ENCODE measurements at regions not wholly inside any gene's neighbourhood (a gene's known extent, or its start where the extent isn't known, plus 50 kb on each side); places are given as distances from the start of the nearest gene placed in this dataset.
"Not testable (repeated sequence)": the region's sequence is repeated elsewhere in the genome, so short reads cannot be mapped to it uniquely, and the experiment has no call there.

DNA sequence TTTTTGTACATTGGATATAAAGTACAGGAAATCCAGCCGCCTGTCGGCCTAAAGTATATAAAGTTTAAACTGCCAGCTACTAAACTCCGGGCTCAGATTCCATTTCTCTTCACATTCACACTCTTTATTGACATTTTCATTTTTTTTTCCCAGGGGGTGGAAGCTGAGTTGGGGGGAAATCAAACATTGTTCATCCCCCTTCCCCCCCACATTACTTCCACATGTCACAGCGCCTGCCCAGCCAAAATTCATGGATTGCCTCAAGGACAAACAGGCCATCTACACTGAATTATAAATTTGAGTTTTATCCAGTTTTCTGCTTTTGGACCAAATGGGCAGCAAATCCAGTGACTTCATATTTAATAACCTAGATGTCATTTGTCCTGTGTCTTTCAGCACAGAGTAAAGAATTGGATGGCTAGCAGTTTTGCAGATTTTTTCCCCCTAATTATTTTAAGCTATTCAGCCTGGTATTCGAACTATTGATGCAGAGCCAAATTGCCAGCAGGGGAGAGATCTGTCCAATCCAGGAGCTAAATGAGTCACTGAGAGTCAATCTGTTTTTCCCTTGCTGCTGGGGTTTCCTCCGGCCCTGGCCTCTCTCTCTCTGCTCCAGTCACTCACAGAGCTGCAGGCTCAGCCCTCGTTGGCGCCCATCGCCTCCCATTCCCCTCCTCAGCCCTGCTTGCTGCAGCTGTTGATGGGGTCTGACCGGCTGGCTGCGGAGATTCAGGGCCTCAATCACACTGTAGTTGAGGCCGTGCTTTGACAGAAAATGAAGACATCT, 98.0 kb downstream of the LMO4 start:
- DNase-seq (ENCODE audit: low read depth in 1 of 2, low spot score in 1 of 2): no peak
- TF ChIP-seq JUND (IDR thresholded peaks at IDR 0.05; ENCODE audit: low read depth): no peak
- in situ Hi-C loops (cut with HindIII; ENCODE audit: low pct_unique_long_range_greater_than_20kb, low sequenced_read_pairs): no loop called here

DNA sequence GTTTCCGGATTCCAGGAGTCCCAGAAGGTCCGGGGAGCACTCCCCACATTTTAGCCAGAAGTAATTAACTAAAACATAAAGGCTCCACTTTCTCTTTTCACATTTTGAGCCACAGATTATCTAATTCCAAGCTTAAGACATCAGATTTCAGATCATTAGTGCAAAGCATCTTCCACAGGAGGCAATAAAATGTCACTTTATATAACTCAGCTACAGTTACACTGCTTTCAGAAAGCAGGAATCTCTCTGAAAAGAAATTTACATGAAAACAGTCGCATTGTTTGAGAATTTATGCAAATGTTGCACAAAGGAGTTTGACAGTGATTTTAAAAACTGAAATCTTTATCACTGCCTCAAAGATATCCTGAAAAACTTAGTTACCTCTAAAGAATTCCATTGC, 99.7 kb downstream of the LMO4 start:
- no peak for DNase-seq (ENCODE audit: low read depth in 1 of 2, low spot score in 1 of 2)

DNA sequence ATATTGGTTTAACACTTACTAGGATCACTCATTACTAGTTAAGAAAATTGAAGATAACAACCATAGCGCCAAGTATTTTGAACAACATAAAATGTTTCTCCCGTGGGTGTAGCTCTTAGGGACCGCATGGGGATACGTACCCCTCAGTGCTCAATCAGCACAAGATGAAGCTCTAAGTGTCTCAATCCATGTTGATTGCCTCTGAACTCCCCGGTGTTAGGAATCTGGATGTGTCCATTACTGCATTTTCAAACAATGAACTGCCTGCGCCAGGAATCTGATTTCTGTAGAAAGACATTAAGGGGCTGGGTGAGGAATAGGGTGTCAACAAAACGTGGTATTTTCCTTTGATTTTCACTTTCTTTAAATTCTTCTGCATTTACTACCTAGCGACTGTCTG, 100.2 kb downstream of the LMO4 start:
- in situ Hi-C loops (cut with HindIII; ENCODE audit: low pct_unique_long_range_greater_than_20kb, low sequenced_read_pairs): no loop called here
- TF ChIP-seq JUND (IDR thresholded peaks at IDR 0.05; ENCODE audit: low read depth): no peak
- DNase-seq (ENCODE audit: low read depth in 1 of 2, low spot score in 1 of 2): no peak

More for the DNA sequence above, 99.7 kb downstream of the LMO4 start:
- no peak for TF ChIP-seq JUND (IDR thresholded peaks at IDR 0.05; ENCODE audit: low read depth)
- in situ Hi-C loops (cut with HindIII; ENCODE audit: low pct_unique_long_range_greater_than_20kb, low sequenced_read_pairs): no loop called here

DNA sequence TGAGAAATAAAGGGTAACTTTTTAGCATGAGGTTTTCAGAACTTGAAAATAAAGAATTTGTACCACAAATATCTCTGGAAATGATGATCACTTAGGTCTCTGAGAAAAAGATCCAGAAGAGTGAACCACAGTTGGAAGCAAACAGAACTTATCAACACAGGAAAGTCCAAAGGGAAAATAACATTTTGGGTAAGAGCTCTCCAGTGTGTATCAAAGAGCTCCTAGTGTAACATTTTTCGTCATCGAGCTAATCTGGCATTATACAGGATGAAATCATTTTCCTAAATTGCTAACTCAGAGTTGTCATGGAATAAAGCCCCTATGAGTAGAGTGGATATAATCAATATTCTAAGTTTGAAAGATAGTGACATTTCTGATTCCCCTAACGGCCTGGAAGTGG, 104.0 kb downstream of the LMO4 start:
- DNase-seq (ENCODE audit: low read depth in 1 of 2, low spot score in 1 of 2): no peak
- in situ Hi-C loops (cut with HindIII; ENCODE audit: low pct_unique_long_range_greater_than_20kb, low sequenced_read_pairs): no loop called here
- no peak for TF ChIP-seq JUND (IDR thresholded peaks at IDR 0.05; ENCODE audit: low read depth)

DNA sequence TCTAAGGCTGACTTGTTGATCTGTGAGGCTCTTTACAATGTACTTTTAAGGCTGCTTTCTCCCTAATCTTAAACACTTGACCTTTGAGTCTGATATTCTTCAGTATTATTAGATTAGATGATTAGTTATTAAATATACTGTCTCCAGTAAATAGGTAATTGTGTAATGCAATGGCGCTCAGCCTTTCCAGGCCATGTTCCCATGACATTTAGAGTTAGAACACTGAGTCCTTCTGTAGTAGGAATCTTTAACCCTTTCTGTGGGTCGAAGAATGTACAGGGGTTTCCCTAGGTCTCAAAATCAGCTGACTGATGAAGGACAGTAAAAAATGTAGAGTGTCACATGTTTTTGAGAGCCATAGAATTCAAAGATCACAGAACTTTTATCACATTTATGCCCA, 104.4 kb downstream of the LMO4 start:
- in situ Hi-C loops (cut with HindIII; ENCODE audit: low pct_unique_long_range_greater_than_20kb, low sequenced_read_pairs); DNase-seq (ENCODE audit: low read depth in 1 of 2, low spot score in 1 of 2): not testable (repeated sequence)

DNA sequence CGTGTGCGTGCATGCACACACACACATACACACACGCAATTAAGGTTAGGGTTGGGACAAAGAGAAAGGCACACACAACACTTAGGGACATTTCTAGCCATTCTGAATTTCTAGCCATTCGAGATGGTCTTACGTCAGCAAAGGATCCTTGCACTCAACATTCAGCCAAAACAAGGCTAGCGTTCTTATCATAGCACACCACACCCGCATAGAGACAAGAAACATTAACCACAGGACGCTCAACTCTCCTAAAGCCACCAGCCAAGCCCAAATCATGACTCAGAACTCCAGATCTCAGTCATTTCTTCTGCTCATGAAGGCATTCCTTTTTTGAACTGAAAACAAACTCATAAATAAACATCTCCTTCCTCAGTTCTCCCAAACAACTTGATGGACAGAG, 106.8 kb downstream of the LMO4 start:
- in situ Hi-C loops (cut with HindIII; ENCODE audit: low pct_unique_long_range_greater_than_20kb, low sequenced_read_pairs): no loop called here
- DNase-seq (ENCODE audit: low read depth in 1 of 2, low spot score in 1 of 2): no peak
- no peak for TF ChIP-seq JUND (IDR thresholded peaks at IDR 0.05; ENCODE audit: low read depth)

DNA sequence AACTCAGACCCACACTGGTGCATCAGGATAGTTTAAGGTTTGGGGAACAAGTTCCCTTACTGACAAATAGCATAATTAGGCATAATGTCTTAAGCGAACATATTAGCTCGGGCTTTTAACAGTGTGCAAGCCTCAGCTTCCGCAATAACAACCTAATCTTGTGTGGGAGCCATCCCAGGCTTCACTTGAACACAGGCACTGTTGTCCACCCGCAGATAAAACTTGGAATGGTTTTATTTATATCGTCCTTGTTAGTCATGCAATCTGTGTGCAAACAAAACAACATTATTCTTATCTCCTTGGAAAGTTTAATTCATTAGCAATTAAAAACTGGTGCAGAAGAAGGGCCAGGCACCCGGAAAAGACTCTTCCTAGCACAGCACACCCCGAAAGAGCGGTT, 107.4 kb downstream of the LMO4 start:
- in situ Hi-C loops (cut with HindIII; ENCODE audit: low pct_unique_long_range_greater_than_20kb, low sequenced_read_pairs); DNase-seq (ENCODE audit: low read depth in 1 of 2, low spot score in 1 of 2): not testable (repeated sequence)

DNA sequence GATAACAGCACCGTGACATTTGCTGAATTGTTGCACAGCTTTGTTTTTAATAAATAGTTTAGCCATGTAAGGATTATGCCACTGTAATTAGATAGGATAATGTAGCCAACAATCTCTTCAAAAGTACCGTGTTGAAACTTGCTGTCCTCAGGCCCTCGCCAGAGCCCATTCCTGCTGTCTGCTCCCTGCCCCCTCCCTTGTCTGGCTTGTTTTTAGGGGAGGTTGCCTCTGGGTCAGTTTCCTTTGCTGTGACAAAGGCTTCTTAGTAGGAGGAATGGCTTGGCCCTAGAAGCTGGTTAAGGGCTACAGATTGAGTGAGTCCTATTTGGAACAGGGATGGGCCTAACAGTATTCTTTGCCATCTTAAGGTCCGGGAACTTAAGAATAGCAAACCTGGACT, 107.9 kb downstream of the LMO4 start:
- in situ Hi-C loops (cut with HindIII; ENCODE audit: low pct_unique_long_range_greater_than_20kb, low sequenced_read_pairs): no loop called here
- peak in 1 of 2 experiments; percentile 9 for DNase-seq (ENCODE audit: low read depth in 1 of 2, low spot score in 1 of 2)
- TF ChIP-seq JUND (IDR thresholded peaks at IDR 0.05; ENCODE audit: low read depth): no peak

DNA sequence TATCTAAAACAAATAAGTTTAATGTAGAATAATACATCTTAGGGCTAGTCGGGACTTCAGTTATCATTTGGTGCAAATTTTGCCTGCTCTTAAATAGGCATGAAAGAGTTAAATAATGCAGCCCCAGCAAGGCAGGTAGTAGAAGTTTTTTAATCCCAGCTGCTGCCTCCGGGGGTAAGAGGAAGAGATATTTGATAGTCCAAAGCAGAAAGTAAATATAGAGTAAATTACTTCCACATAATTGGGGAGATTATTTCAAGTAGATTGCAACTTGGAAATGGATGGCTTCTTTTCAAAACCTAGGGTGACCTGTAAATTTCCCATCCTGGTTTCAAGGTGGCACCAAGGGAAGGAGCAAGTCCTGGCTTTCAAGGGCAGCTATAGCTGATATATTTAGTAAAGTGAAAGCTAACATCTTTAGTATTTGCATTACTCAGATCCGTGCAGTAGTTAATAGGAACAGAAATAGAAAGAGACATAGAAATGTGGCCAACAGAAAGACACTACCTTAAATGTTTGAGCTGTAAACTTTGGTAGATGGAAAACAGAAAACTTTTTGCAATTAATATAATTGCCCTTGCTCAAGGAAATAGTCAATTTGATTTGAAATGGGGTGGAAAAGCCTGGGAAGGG, 109.1 kb downstream of the LMO4 start:
- TF ChIP-seq JUND (IDR thresholded peaks at IDR 0.05; ENCODE audit: low read depth): no peak
- in situ Hi-C loops (cut with HindIII; ENCODE audit: low pct_unique_long_range_greater_than_20kb, low sequenced_read_pairs): no loop called here
- DNase-seq (ENCODE audit: low read depth in 1 of 2, low spot score in 1 of 2): peak in 1 of 2 experiments; percentile 58

DNA sequence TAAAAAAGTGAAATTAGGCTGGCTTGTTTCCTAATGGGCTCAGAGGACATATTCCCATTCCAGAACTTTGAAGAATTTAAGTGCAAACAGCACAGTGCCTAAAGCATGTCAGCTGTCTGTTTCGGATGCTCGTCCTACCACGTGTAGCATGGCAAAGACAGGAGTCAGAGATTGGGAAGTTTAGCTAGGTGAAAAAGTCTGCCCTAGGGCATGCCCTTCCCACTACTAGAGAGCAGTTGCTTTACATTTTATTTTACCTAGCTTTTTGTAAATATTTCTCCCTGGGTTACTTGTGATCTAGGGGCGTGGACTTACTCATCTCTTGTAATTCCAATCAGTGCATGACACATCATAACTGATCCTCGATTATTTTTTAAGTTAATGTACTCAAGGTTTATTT, 111.1 kb downstream of the LMO4 start:
- in situ Hi-C loops (cut with HindIII; ENCODE audit: low pct_unique_long_range_greater_than_20kb, low sequenced_read_pairs): no loop called here
- no peak for DNase-seq (ENCODE audit: low read depth in 1 of 2, low spot score in 1 of 2)
- TF ChIP-seq JUND (IDR thresholded peaks at IDR 0.05; ENCODE audit: low read depth): no peak

DNA sequence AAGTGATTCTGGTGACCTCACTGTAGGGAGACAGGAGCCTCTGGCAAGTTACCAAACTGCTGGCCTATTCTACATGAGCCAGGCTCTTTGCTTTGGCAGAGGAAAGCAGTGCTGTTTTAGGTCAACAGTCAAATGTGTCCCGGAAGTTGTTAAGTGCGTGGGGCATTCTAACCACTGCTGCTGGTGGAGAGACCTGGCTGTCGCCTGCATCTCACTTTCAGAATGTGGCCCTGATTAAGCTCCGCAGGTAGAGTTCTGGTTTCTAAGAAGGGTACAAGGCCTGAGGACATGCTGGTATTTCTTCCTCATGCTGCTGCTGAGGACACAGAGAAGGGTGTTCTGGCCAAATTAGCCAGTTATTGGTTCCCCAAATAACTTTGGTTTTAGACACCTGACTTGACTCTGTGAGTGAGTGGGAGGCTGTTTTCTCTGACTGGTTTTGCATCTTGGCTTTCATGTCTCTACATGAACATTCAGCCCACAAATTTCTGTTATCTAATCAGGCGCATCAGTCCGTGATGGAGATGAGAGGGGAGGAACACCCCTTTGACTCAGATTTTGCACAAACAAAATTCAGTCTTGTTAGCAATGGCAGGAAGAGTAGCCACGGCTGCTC, 120.8 kb downstream of the LMO4 start:
- DNase-seq (ENCODE audit: low read depth in 1 of 2, low spot score in 1 of 2): peak in 1 of 2 experiments; percentile 88
- in situ Hi-C loops (cut with HindIII; ENCODE audit: low pct_unique_long_range_greater_than_20kb, low sequenced_read_pairs): no loop called here
- no peak for TF ChIP-seq JUND (IDR thresholded peaks at IDR 0.05; ENCODE audit: low read depth)

DNA sequence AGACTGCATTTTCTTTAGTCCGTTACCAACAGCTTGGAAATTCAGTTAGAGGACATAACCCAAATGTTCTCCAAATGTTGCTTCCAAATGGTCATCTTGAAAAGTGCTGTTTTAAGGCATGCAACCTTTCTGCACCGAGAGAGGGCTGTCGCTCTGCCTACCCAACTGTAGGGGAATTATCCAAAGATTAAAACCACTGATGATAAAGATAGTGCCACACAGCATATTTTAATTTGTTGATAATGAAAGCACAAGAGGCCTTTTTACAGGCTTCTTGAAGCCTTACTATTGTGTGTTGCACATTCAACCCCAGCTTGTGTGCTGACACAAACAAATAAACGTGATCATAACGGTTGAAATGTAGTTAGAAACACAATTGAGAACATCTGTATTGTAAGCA, 121.5 kb downstream of the LMO4 start:
- in situ Hi-C loops (cut with HindIII; ENCODE audit: low pct_unique_long_range_greater_than_20kb, low sequenced_read_pairs): no loop called here
- TF ChIP-seq JUND (IDR thresholded peaks at IDR 0.05; ENCODE audit: low read depth): no peak
- peak in 1 of 2 experiments; percentile 7 for DNase-seq (ENCODE audit: low read depth in 1 of 2, low spot score in 1 of 2)

DNA sequence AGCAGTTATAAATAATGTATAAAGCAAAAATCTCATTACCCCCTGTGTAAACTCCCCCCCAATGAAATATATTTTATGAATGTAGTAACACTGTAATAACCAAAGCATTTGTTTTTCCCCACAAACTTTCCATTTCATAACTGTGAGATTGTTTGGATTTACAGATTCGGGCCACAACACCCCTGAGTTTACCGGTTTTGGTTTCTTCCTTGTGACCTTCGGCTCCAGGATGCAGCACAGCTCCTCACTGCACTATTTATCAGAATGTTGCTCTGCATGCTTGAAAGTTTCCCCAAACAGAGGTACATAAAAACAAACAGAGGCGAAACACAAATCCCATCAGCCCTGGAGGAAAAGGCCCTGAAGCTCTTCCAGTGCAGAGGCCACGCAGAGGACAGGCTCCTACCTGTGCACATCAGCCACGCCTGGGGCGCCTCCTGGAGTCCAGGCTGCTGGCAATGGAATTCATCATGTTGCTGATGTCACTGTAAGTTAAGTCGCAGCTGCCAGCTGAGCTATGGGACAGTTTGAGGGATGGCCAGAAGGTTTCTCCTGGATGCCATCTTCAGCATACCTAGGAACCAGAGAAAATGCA, 122.0 kb downstream of the LMO4 start:
- DNase-seq (ENCODE audit: low read depth in 1 of 2, low spot score in 1 of 2): peak in 1 of 2 experiments; percentile 86
- in situ Hi-C loops (cut with HindIII; ENCODE audit: low pct_unique_long_range_greater_than_20kb, low sequenced_read_pairs): no loop called here
- no peak for TF ChIP-seq JUND (IDR thresholded peaks at IDR 0.05; ENCODE audit: low read depth)

Measured in T47D (cell line).